ENCODE measurements at regions not wholly inside any gene's neighbourhood (a gene's known extent, or its start where the extent isn't known, plus 50 kb on each side); places are given as distances from the start of the nearest gene placed in this dataset.
"Not testable (repeated sequence)": the region's sequence is repeated elsewhere in the genome, so short reads cannot be mapped to it uniquely, and the experiment has no call there.

GRCh38 chr9:101931756-101932155 lies 193.3 kb upstream of the GRIN3A start:
- no peak for DNase-seq (ENCODE audit: low read depth)
- TF ChIP-seq CTCF (conservative IDR thresholded peaks at IDR 0.05; ENCODE audit: low read depth, low read length) = no peak
- H3K4me3 ChIP-seq (ENCODE audit: low read depth, low read length) = no peak overlapping the region

- H3K4me3 ChIP-seq (ENCODE audit: low read depth, low read length) = no peak overlapping the region
- no peak for DNase-seq (ENCODE audit: low read depth)
- no peak for TF ChIP-seq CTCF (conservative IDR thresholded peaks at IDR 0.05; ENCODE audit: low read depth, low read length)
Observed at GRCh38 chr9:101930783-101931182, 192.3 kb upstream of the GRIN3A start.

- no peak for TF ChIP-seq CTCF (conservative IDR thresholded peaks at IDR 0.05; ENCODE audit: low read depth, low read length)
- DNase-seq (ENCODE audit: low read depth) = no peak
- H3K4me3 ChIP-seq (ENCODE audit: low read depth, low read length) = no peak overlapping the region
Observed at GRCh38 chr9:101925498-101925897, 187.1 kb upstream of the GRIN3A start.

- no peak for DNase-seq (ENCODE audit: low read depth)
- no peak overlapping the region for H3K4me3 ChIP-seq (ENCODE audit: low read depth, low read length)
- TF ChIP-seq CTCF (conservative IDR thresholded peaks at IDR 0.05; ENCODE audit: low read depth, low read length) = no peak
Observed at GRCh38 chr9:101923451-101923850, 185.0 kb upstream of the GRIN3A start.

GRCh38 chr9:101916948-101917347 lies 178.5 kb upstream of the GRIN3A start:
- not testable (repeated sequence) for DNase-seq (ENCODE audit: low read depth); H3K4me3 ChIP-seq (ENCODE audit: low read depth, low read length)

- H3K4me3 ChIP-seq (ENCODE audit: low read depth, low read length) = no peak overlapping the region
- TF ChIP-seq CTCF (conservative IDR thresholded peaks at IDR 0.05; ENCODE audit: low read depth, low read length) = no peak
- DNase-seq (ENCODE audit: low read depth) = no peak
Observed at GRCh38 chr9:101915482-101915881, 177.0 kb upstream of the GRIN3A start.

- no peak for TF ChIP-seq CTCF (conservative IDR thresholded peaks at IDR 0.05; ENCODE audit: low read depth, low read length)
- no peak overlapping the region for H3K4me3 ChIP-seq (ENCODE audit: low read depth, low read length)
- no peak for DNase-seq (ENCODE audit: low read depth)
Observed at GRCh38 chr9:101912698-101913097, 174.3 kb upstream of the GRIN3A start.

GRCh38 chr9:101907466-101907865 lies 169.0 kb upstream of the GRIN3A start:
- DNase-seq (ENCODE audit: low read depth) = no peak
- TF ChIP-seq CTCF (conservative IDR thresholded peaks at IDR 0.05; ENCODE audit: low read depth, low read length) = no peak

More at GRCh38 chr9:101907466-101907865, 169.0 kb upstream of the GRIN3A start:
- H3K4me3 ChIP-seq (ENCODE audit: low read depth, low read length) = no peak overlapping the region
